Activated naive CD4-positive, alpha-beta T cell treated with anti-CD3 and anti-CD28 coated beads, Interleukin-2, amount 50 U/mL, for 24 hours (primary cell): ENCODE measurements at regions not wholly inside any gene's neighbourhood (a gene's known extent, or its start where the extent isn't known, plus 50 kb on each side); places are given as distances from the start of the nearest gene placed in this dataset.

Source experiments
- H3K27ac Mint-ChIP-seq: one replicate; pipeline ENCODE4 v1.8.0; 2021; ENCODE audit warnings: mild to moderate bottlenecking, mixed read lengths
- H3K27me3 Mint-ChIP-seq: one replicate; pipeline ENCODE4 v1.8.0; 2021; ENCODE audit warnings: mixed read lengths
- H3K36me3 Mint-ChIP-seq: one replicate; pipeline ENCODE4 v1.8.0; 2021; ENCODE audit warnings: mixed read lengths
- H3K4me1 Mint-ChIP-seq: one replicate; pipeline ENCODE4 v1.8.0; 2021; ENCODE audit warnings: mixed read lengths
- H3K4me3 Mint-ChIP-seq: one replicate; pipeline ENCODE4 v1.8.0; 2021; ENCODE audit warnings: mild to moderate bottlenecking, mixed read lengths
- H3K9me3 Mint-ChIP-seq: one replicate; pipeline ENCODE4 v1.8.0; 2021; ENCODE audit warnings: mixed read lengths

DNA sequence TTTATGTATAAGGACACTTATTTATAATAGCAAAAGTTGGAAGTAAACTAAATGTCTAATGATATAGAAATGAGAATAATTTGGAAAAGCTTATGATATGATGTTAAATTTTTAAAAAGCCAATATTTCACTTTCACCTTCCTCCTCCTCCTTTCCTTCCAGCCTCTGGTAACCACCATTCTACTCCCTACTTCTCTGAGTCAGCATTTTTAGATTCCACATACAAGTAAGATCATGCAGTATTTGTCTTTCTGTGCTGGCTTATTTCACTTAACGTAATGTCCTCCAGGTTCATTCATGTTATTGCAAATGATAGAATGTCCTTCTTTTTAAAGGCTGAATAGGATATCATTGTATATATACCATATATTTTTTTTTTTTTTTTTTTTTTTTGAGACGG, 180.2 kb downstream of the RNF144B start:
- H3K27ac Mint-ChIP-seq: no peak overlapping the region
- no peak overlapping the region for H3K4me3 Mint-ChIP-seq
- peaks cover 6% of the 10 kb centered on the region for H3K9me3 Mint-ChIP-seq
- no peaks in the 10 kb centered on the region for H3K4me1 Mint-ChIP-seq
- peaks cover 27% of the 10 kb centered on the region for H3K27me3 Mint-ChIP-seq
- H3K36me3 Mint-ChIP-seq: no peaks in the 10 kb centered on the region

DNA sequence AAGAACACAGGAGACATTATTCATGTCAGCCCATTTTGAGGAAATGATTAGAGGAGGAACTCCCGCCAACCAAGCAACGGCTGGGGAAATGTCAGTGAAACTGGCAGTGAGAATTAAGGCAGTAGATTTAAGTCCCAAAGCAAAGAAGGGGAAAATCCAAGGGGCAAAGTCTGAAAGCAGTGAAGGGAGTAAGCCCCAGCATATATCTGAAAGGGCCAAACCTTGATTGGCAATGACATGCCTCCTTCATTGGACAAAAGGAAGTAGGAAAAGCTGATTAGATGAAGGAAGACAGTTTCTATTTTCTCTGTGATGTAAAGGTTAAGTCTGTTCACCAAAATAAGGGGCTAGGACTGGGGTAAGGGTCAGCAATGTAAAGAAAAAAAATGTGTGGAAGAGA, 190.3 kb downstream of the RNF144B start:
- Mint-ChIP-seq H3K27me3 (peaks cover 13% of the 10 kb centered on the region), H3K9me3 (peaks cover 5% of the 10 kb centered on the region), H3K27ac (no peak overlapping the region), H3K36me3 (no peaks in the 10 kb centered on the region), H3K4me1 (no peaks in the 10 kb centered on the region), H3K4me3 (no peak overlapping the region)

DNA sequence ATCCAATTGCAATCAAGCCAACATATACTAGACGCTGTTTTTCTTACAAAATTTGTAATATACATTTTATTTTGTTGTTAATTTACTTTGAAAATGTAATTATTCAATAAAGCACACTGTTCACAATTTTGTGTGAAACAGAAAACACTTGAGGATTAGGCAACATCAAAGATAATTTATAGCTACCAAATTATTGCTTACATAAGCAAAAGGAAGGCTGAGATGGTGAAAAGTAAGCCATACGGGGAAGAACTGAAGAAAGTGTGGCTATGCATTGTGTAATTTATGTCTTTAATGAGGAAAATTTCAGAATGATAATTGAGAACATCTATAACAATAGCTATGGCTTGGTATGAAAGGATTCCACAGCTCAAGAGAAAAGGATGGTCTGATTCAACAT, 192.0 kb downstream of the RNF144B start:
- H3K36me3 Mint-ChIP-seq: no peaks in the 10 kb centered on the region
- peaks cover 5% of the 10 kb centered on the region for H3K9me3 Mint-ChIP-seq
- H3K27ac Mint-ChIP-seq: no peak overlapping the region
- H3K4me3 Mint-ChIP-seq: no peak overlapping the region
- no peaks in the 10 kb centered on the region for H3K4me1 Mint-ChIP-seq
- H3K27me3 Mint-ChIP-seq: peaks cover 12% of the 10 kb centered on the region

DNA sequence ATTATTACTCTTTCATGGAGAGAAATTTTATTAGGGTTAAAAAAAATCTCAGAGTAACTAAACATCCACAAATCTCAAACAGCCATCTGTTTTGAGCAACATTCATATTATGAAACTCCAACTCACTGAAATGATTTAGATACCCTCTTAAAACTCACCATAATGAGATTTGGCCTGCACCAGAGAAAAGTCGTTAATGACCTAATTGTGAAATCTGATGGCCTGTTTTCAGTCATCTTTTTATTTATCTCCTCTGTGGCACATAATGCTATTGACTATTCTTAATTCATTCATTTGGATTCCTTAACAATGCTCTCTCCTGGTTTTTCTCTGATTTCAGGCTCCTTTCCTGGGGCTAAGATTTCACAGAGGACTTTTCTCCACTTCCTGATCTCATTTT, 192.7 kb downstream of the RNF144B start:
- Mint-ChIP-seq H3K4me1 (no peaks in the 10 kb centered on the region), H3K36me3 (no peaks in the 10 kb centered on the region), H3K4me3 (no peak overlapping the region), H3K27ac (no peak overlapping the region), H3K9me3 (no peaks in the 10 kb centered on the region), H3K27me3 (peaks cover 12% of the 10 kb centered on the region)

DNA sequence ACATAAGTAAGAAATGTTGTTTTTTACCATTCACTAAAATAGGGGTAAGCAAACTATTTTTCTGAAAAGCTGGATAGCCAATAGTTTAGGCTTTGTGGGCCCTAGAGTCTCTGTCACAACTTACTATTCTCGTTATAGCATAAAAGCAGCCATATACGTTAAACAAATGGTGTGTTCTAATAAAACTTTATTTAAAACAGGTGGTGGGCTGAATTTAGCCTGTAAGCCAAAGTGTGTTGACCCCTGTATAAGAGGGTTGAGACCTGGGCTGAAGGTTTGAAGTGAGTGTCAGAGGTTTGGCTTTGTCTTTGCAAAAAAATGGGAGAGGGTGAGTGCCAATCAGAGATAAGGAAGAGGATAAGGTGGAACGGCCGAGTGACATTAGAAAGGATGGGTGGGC, 197.2 kb downstream of the RNF144B start:
- H3K27ac Mint-ChIP-seq: no peak overlapping the region
- H3K27me3 Mint-ChIP-seq: peaks cover 2% of the 10 kb centered on the region
- H3K9me3 Mint-ChIP-seq: no peaks in the 10 kb centered on the region
- H3K4me1 Mint-ChIP-seq: no peaks in the 10 kb centered on the region
- H3K4me3 Mint-ChIP-seq: no peak overlapping the region
- no peaks in the 10 kb centered on the region for H3K36me3 Mint-ChIP-seq

DNA sequence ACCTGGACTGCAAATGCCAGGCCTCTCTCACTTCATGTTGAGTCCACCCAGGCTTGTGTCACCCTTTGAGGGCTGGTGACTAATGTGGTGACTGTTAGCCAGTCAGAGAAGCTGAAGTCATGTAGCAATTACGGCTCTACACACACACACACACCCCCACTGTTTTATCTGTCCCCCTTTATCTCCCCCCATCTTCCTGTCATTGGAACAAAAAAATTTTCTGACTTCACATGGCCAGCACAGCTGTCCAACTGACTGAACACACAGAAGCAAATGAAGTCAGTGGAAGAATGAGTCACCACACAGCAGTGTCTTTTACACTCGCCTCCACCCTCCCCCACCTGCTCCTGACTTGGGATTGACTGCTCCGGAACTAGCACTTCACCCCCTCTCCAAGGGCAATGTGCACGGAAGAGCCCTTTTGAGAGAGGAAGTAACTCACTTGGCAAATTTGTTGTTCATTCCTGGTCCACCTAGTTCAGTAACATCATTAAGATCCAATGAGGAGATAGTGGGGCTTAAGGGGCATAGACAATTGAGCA, 198.0 kb downstream of the RNF144B start:
- Mint-ChIP-seq H3K4me1 (no peaks in the 10 kb centered on the region), H3K27me3 (peaks cover 2% of the 10 kb centered on the region), H3K4me3 (no peak overlapping the region), H3K36me3 (no peaks in the 10 kb centered on the region), H3K9me3 (no peaks in the 10 kb centered on the region), H3K27ac (no peak overlapping the region)

DNA sequence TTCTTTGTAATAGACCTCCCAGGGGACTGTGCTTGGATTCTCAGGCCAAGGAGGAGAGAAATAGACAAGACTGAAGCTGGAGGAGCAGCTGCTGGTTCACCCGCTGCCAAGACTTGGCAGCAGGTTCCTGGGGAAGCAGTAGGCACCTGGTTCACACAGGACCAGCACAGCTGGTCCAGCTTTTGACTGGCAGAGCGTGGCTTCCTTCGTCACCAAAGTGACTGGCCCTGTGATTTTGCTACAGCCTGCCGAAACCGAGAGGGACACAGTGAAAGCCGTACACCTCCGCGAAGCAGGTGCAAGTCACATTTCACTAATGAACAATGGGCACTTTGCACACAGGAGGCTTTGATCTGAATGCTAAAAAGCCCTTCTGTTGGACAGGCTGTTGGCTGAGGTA, 199.0 kb downstream of the RNF144B start:
- peaks cover 2% of the 10 kb centered on the region for H3K27me3 Mint-ChIP-seq
- H3K36me3 Mint-ChIP-seq: no peaks in the 10 kb centered on the region
- H3K9me3 Mint-ChIP-seq: no peaks in the 10 kb centered on the region
- no peak overlapping the region for H3K4me3 Mint-ChIP-seq
- no peaks in the 10 kb centered on the region for H3K4me1 Mint-ChIP-seq
- H3K27ac Mint-ChIP-seq: no peak overlapping the region

DNA sequence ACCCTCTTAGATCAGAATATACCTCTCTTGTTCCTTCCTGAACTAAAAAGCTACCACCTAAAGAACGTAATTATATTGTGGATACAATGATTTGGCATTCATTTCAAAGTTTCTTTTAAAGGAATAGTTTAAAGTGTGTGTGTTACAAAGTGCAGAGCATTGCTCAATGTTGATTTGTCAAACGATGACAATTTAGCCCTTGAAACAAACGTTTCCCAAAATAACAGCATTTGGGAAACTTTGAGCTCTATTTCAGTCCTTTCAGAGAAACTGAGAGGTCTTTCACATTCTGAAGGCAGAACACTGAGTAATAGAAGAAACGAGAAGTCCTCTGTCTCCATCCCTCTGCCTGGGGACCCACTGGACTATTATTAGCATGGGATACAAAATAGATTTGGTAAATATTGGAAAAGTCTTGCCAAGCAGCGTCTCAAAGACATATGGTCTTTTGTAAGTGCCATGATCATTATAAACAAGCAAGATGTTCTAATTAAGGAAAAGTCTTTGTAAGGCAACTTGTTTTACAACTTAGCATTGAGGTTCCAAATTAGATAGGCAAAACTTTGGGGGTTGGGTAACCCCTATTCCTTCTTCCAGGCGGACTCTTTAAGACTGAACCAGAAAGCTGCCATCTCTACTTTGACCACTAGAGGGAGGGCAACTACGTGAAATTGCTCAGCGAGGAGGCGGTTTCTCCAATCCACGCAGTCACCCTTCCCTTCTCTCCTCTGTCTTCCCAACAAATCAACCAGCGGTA, 208.8 kb downstream of the RNF144B start:
- Mint-ChIP-seq H3K36me3 (no peaks in the 10 kb centered on the region), H3K27ac (no peak overlapping the region), H3K4me3 (no peak overlapping the region), H3K9me3 (no peaks in the 10 kb centered on the region), H3K27me3 (peaks cover 9% of the 10 kb centered on the region), H3K4me1 (no peaks in the 10 kb centered on the region)

DNA sequence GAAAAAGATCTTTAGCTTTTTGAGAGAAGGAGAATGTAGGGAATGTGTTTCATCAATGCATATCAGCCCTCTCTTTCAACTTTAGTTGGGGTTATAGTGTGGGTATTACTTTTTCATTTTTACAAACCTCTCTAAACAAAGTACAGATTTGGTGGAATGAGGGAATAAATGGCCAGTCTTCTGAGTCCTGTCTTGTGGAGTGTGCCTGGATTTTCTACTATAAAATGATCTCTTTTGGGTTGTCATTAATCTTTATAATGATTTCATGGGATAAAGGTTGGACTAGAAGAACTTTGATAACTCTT, 209.3 kb downstream of the RNF144B start:
- no peaks in the 10 kb centered on the region for H3K4me1 Mint-ChIP-seq
- no peak overlapping the region for H3K27ac Mint-ChIP-seq
- H3K9me3 Mint-ChIP-seq: no peaks in the 10 kb centered on the region
- peaks cover 11% of the 10 kb centered on the region for H3K27me3 Mint-ChIP-seq
- no peak overlapping the region for H3K4me3 Mint-ChIP-seq
- no peaks in the 10 kb centered on the region for H3K36me3 Mint-ChIP-seq

DNA sequence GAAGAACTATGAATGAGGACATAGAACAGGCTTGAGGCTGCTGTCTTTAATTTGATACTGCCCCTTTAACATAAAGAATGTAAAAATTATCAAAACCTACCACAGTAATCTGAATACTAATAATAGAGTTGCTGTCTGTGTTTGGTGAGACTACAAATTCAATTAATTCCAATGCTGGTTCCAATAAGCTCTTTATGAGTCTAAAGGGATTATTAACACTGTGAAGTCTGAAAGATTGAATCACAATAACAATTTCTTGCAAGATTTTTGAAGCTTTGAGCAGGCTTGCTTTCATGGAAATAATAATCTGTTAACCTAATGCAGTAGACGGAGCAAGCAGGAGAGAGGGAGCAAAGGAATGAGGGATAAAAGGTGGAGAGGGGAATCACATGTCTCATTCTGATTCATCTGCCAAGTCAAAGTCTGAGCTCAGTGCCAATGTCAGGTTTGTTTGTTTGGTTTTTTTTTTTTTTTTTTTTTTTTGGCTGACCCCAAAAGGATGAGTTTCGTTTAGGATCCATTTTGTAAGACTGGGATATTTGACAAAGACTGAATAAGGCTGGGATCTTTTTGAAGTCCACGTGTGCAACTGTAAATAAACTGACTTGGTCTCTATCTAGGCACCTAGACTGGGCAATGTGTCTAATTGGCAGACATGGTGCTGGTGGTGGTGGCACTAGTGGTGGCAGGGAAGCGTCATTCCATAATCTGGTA, 211.6 kb downstream of the RNF144B start:
- Mint-ChIP-seq H3K27me3 (peaks cover 11% of the 10 kb centered on the region), H3K4me1 (no peaks in the 10 kb centered on the region), H3K27ac (no peak overlapping the region), H3K9me3 (no peaks in the 10 kb centered on the region), H3K36me3 (no peaks in the 10 kb centered on the region), H3K4me3 (no peak overlapping the region)

DNA sequence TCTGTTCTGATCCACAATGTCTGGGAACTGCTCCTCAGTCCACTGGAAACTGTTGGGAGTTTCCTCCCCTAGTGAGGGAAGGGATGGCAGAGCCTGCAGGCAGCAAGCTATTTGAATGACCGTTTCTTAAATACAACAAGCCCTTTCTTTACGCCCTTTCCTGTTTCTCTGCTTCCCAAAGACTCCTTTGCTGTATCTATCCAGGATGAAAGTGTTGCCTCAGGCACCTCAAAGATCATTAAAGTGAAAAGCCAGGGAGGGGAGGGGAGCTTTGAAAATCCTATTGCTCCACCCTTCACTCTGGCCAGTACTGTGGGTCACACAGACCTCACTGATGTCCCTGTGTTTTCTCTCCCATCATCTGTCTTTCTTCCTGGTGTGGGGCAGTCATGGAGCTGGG, 213.1 kb downstream of the RNF144B start:
- peaks cover 11% of the 10 kb centered on the region for H3K27me3 Mint-ChIP-seq
- H3K4me3 Mint-ChIP-seq: no peak overlapping the region
- no peaks in the 10 kb centered on the region for H3K9me3 Mint-ChIP-seq
- H3K4me1 Mint-ChIP-seq: no peaks in the 10 kb centered on the region
- no peak overlapping the region for H3K27ac Mint-ChIP-seq
- H3K36me3 Mint-ChIP-seq: no peaks in the 10 kb centered on the region

DNA sequence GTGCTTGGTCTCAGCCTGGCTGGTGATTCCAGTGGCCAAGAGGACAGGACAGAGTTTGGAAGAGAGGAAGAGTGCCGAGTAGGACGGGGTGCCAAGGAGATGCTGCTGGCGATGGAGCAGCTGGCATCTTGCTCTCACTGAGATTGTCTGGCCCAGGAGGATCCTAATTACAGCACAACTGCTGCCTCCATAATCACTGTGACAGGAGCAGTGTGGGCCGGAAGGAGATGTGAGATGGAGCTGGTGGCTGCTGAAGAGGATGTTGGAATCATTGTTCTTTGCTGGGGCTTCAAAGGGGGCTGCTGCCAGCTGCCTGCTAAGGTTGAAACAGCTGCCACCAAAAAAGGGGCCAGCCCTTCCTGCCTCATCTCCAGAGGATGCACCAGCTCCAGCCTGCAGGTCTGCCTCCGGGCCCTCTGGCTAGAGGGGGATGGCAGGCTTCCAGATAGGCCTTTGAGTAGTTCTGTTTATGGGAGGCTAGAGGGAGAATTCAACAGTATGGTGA, 214.4 kb downstream of the RNF144B start:
- H3K36me3 Mint-ChIP-seq: no peaks in the 10 kb centered on the region
- H3K4me3 Mint-ChIP-seq: no peak overlapping the region
- no peaks in the 10 kb centered on the region for H3K9me3 Mint-ChIP-seq
- no peak overlapping the region for H3K27ac Mint-ChIP-seq
- H3K27me3 Mint-ChIP-seq: peaks cover 10% of the 10 kb centered on the region
- H3K4me1 Mint-ChIP-seq: no peaks in the 10 kb centered on the region

DNA sequence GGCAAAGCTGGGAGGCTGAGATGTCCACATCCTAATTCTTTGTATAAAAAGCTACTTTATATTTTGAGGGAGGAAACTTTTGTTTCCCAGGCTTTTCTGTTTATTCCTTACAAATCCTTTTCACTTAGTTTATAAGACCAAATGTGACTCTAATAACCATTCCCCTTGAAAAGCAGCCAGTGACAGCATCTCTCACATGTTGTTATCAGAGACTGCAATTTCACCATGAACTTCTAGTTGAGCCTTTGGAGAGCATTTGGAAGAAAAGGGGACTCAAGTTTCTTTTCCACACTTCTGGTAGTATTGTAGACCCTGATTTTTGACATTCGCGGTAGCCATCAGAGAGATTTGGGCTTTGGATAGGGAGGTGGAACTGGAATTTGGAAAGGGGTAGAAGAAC, 215.8 kb downstream of the RNF144B start:
- H3K4me1 Mint-ChIP-seq: no peaks in the 10 kb centered on the region
- no peaks in the 10 kb centered on the region for H3K9me3 Mint-ChIP-seq
- no peak overlapping the region for H3K4me3 Mint-ChIP-seq
- peaks cover 11% of the 10 kb centered on the region for H3K27me3 Mint-ChIP-seq
- no peaks in the 10 kb centered on the region for H3K36me3 Mint-ChIP-seq
- H3K27ac Mint-ChIP-seq: no peak overlapping the region

DNA sequence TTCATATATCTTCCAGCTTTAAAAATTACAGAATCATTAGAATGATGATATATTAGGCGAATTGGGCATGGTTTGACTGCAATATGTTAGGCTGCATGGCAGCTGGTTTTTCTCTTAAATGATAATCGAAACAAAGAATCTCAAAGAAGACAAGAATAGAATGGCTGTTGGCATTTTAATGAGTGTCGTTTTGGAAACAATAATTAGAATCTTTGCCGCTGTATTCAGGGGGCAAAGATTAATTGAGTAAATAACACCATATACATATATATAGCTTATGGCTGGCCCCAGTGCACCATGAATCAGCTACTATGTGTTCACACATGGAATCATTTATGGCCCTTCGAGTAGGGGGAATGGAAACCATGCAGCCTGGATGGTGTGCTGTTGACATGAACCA, 216.2 kb downstream of the RNF144B start:
- H3K36me3 Mint-ChIP-seq: no peaks in the 10 kb centered on the region
- no peaks in the 10 kb centered on the region for H3K9me3 Mint-ChIP-seq
- H3K27me3 Mint-ChIP-seq: peaks cover 11% of the 10 kb centered on the region
- no peaks in the 10 kb centered on the region for H3K4me1 Mint-ChIP-seq
- H3K27ac Mint-ChIP-seq: no peak overlapping the region
- H3K4me3 Mint-ChIP-seq: no peak overlapping the region

DNA sequence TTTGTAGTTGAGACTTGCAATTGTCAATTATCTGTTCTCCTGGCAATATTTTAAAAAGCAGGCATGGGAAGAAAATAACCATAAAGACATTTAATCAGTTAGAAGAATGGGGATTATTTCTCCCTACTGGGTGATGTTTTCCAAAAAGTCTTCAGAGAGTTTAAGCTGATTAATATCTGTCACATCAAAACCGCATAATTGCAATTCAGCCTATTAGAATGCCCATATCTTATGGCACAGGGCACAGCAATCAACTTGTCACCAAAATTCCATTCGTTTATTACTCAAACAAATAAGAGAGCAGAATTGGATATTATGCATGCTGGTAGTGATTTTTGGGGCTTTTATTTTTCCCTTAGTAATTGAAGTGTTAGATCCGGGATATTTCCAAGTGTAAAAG, 218.7 kb downstream of the RNF144B start:
- Mint-ChIP-seq H3K27me3 (peaks cover 8% of the 10 kb centered on the region), H3K27ac (no peak overlapping the region), H3K36me3 (no peaks in the 10 kb centered on the region), H3K4me3 (no peak overlapping the region), H3K4me1 (no peaks in the 10 kb centered on the region), H3K9me3 (peaks cover 4% of the 10 kb centered on the region)

DNA sequence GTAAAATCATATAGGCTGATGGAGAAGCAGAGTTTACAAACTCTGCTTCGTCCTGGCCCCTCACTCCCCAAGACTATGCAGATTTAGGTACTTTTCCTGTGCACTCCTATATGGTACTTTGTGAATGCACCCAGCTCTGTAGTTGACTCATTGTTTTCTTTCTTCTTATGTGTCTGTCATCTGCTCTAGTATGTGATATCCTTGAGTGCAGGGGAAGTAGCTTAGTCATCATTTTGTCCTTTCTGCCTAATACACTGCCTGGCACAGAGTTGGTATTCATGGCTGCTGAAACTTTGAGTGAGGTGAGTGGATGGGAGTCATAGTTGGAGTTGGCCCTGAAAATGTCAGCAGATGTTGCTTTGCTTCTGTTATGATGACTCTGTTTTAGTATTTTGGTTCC, 222.6 kb downstream of the RNF144B start:
- no peak overlapping the region for H3K4me3 Mint-ChIP-seq
- H3K9me3 Mint-ChIP-seq: peaks cover 4% of the 10 kb centered on the region
- no peak overlapping the region for H3K27ac Mint-ChIP-seq
- H3K4me1 Mint-ChIP-seq: no peaks in the 10 kb centered on the region
- no peaks in the 10 kb centered on the region for H3K36me3 Mint-ChIP-seq
- H3K27me3 Mint-ChIP-seq: peaks cover 4% of the 10 kb centered on the region
